Thymus (tissue), 11 donors: ENCODE measurements at regions not wholly inside any gene's neighbourhood (a gene's known extent, or its start where the extent isn't known, plus 50 kb on each side); places are given as distances from the start of the nearest gene placed in this dataset.
A peak's percentile ranks its signal among the peaks of the same experiment; 100 is the strongest.
"Not testable (repeated sequence)": the region's sequence is repeated elsewhere in the genome, so short reads cannot be mapped to it uniquely, and the experiment has no call there.

Experiments
- DNase-seq, 9 donors: peaks; one replicate each; pipeline ENCODE4 v3.0.0-alpha.2; 2013; ENCODE audit warnings: low spot score in 9 of 9, low read depth in 6 of 9, missing footprints in 1 of 9
- H3K27ac ChIP-seq, 2 donors: one replicate each; pipeline ENCODE4 v1.5.1; 2013; ENCODE audit warnings: control low read depth in 1 of 2, low read depth in 1 of 2, low read length in 1 of 2, mild to moderate bottlenecking in 1 of 2, moderate library complexity in 1 of 2
- H3K27me3 ChIP-seq, 2 donors: one replicate each; pipeline ENCODE4 v1.5.1; 2013; ENCODE audit warnings: low read length in 1 of 2; ENCODE audit not compliant: control insufficient read depth in 2 of 2, insufficient read depth in 1 of 2
- H3K36me3 ChIP-seq, 2 donors: one replicate each; pipeline ENCODE4 v1.5.1; 2013; ENCODE audit warnings: low read length in 1 of 2, mild to moderate bottlenecking in 1 of 2, moderate library complexity in 1 of 2; ENCODE audit not compliant: control insufficient read depth in 2 of 2, insufficient read depth in 2 of 2
- H3K4me1 ChIP-seq, 2 donors: one replicate each; pipeline ENCODE4 v1.5.1; 2013; ENCODE audit warnings: low read length in 2 of 2; ENCODE audit not compliant: control insufficient read depth in 2 of 2, insufficient read depth in 2 of 2
- H3K4me3 ChIP-seq, 2 donors: one replicate each; pipeline ENCODE4 v1.5.1; 2013; ENCODE audit warnings: low read length in 2 of 2, control low read depth in 1 of 2, mild to moderate bottlenecking in 1 of 2
- H3K9me3 ChIP-seq, 2 donors: one replicate each; pipeline ENCODE4 v1.5.1; 2013; ENCODE audit warnings: low read length in 1 of 2, mild to moderate bottlenecking in 1 of 2; ENCODE audit not compliant: control insufficient read depth in 2 of 2, insufficient read depth in 1 of 2
- WGBS: extraction: QIAGEN DNeasy Blood & Tissue Kit; methylation state at CpG from one replicate; pipeline ENCODE4 v1.1.7; 2013; 5-methylcytosine and 5-hydroxymethylcytosine counted together
- donor health status: healthy.

DNA sequence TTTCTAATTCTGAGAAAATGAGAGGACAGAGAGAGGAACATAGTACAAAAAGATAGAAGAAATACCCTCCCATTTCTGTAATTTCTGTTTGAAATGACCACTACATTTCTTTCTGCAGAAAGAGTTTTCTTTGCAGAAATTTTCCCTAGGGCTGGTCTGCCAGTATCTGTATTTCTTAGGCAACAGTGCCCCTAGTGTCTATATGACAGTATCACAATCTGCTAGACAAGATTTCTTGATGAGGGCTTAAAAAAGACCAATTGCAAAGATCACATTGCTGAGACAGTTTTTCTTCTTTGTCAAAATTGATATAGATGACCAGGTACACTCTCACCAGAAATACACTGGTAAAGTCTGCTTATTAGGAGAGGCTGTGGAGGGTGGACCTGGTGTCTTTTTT is 81.0 kb upstream of the ZDHHC15 start:
- H3K4me1 ChIP-seq: no peaks in the 10 kb centered on the region
- H3K27me3 ChIP-seq: no peaks in the 10 kb centered on the region
- DNase-seq: peak in 4 of 9 donors; percentile 0 to 47 (median 8)
- no peaks in the 10 kb centered on the region for H3K9me3 ChIP-seq
- no peak overlapping the region for H3K27ac ChIP-seq
- no peaks in the 10 kb centered on the region for H3K36me3 ChIP-seq
- no peak overlapping the region for H3K4me3 ChIP-seq

GRCh38 chrX:75602022-75602421 is 79.2 kb upstream of the ZDHHC15 start:
- not testable (repeated sequence) for H3K4me1 ChIP-seq, H3K4me3 ChIP-seq, H3K27ac ChIP-seq, DNase-seq, H3K27me3 ChIP-seq, H3K9me3 ChIP-seq, H3K36me3 ChIP-seq
- WGBS: over 99% methylated on average over 12 of the region's 12 CpGs

GRCh38 chrX:75596178-75596577 is 73.3 kb upstream of the ZDHHC15 start:
- H3K4me1 ChIP-seq: no peaks in the 10 kb centered on the region
- no peak for DNase-seq

GRCh38 chrX:75593186-75593585 is 70.3 kb upstream of the ZDHHC15 start:
- H3K4me1 ChIP-seq, H3K27ac ChIP-seq, H3K9me3 ChIP-seq, H3K4me3 ChIP-seq, H3K27me3 ChIP-seq, H3K36me3 ChIP-seq, DNase-seq: not testable (repeated sequence)
- WGBS: 98% methylated on average over 7 of the region's 7 CpGs

More at GRCh38 chrX:75596178-75596577, 73.3 kb upstream of the ZDHHC15 start:
- WGBS: 97% methylated on average over 2 of the region's 2 CpGs
- Histone ChIP-seq H3K27me3 (no peaks in the 10 kb centered on the region), H3K27ac (no peak overlapping the region), H3K4me3 (no peak overlapping the region), H3K36me3 (no peaks in the 10 kb centered on the region), H3K9me3 (no peaks in the 10 kb centered on the region)

GRCh38 chrX:75582511-75582910 is 59.7 kb upstream of the ZDHHC15 start:
- no peak overlapping the region for H3K4me3 ChIP-seq
- 97% methylated on average over 13 of the region's 13 CpGs for WGBS
- no peak for DNase-seq

More at GRCh38 chrX:75582511-75582910, 59.7 kb upstream of the ZDHHC15 start:
- Histone ChIP-seq H3K4me1 (no peaks in the 10 kb centered on the region), H3K36me3 (no peaks in the 10 kb centered on the region), H3K27ac (no peak overlapping the region), H3K27me3 (no peaks in the 10 kb centered on the region), H3K9me3 (no peaks in the 10 kb centered on the region)
